Sigmoid colon (tissue), 6 donors: ENCODE measurements at regions not wholly inside any gene's neighbourhood (a gene's known extent, or its start where the extent isn't known, plus 50 kb on each side); places are given as distances from the start of the nearest gene placed in this dataset.

ENCODE experiments used
- DNase-seq: peaks from one replicate; pipeline ENCODE4 v3.0.0-alpha.2; 2019
- H3K27ac ChIP-seq, 4 donors: fragments of 200-600 bp; sonication (generic); one replicate each; pipeline ENCODE4 v1.5.1; 2016 to 2019; ENCODE audit warnings: mild to moderate bottlenecking in 1 of 4
- H3K27me3 ChIP-seq, 3 donors: fragments of 200-600 bp; sonication (generic); one replicate each; pipeline ENCODE4 v1.5.1; 2019; ENCODE audit warnings: mild to moderate bottlenecking in 1 of 3
- H3K36me3 ChIP-seq, 4 donors: fragments of 200-600 bp; sonication (generic); one replicate each; pipeline ENCODE4 v1.5.1; 2016 to 2019
- H3K4me1 ChIP-seq, 4 donors: fragments of 200-600 bp; sonication (generic); one replicate each; pipeline ENCODE4 v1.5.1; 2017 to 2019
- H3K4me3 ChIP-seq, 4 donors: fragments of 200-600 bp; sonication (generic); one replicate each; pipeline ENCODE4 v1.5.1; 2017 to 2019; ENCODE audit warnings: mild to moderate bottlenecking in 2 of 4, moderate library complexity in 1 of 4
- H3K9me3 ChIP-seq, 4 donors: fragments of 200-600 bp in 3 of 4; sonication (generic) in 3 of 4; one replicate each; pipeline versions ENCODE4 v1.5.1 to v1.6.1; 2013 to 2019
- EP300 ChIP-seq, 4 donors: sonication (generic); formaldehyde crosslinking; IDR thresholded peaks; one replicate each; pipeline ENCODE4 v1.6.1; 2017; ENCODE audit warnings: antibody characterized with exemption in 4 of 4
- POLR2A ChIP-seq, 2 donors: fragments of 450-650 bp; IDR thresholded peaks; one replicate each; pipeline ENCODE4 v1.6.1; 2016; ENCODE audit warnings: antibody characterized with exemption in 2 of 2, mild to moderate bottlenecking in 2 of 2, moderate library complexity in 2 of 2
- POLR2AphosphoS5 ChIP-seq, 4 donors: sonication (generic); formaldehyde crosslinking; IDR thresholded peaks; one replicate each; pipeline ENCODE4 v1.6.1; 2017; ENCODE audit warnings: antibody characterized with exemption in 4 of 4
- WGBS, 2 donors: extraction: QIAGEN DNeasy Blood & Tissue Kit; methylation state at CpG; one replicate each; pipeline ENCODE4 v1.1.7; 2013; 5-methylcytosine and 5-hydroxymethylcytosine counted together
- intact Hi-C: fragments of 100-400 bp; cut with DNase I; formaldehyde crosslinking; loops from one replicate; pipeline ENCODE4 v1.15.1; 2023
- TF ChIP-seq, protein P1 (sequence below), 4 experiments: fragments of 450-650 bp in 3 of 4; fragments of 200-600 bp in 1 of 4; IDR thresholded peaks; one replicate each; pipeline ENCODE4 v1.5.1; 2016 to 2019; ENCODE audit warnings: antibody characterized with exemption in 4 of 4, mild to moderate bottlenecking in 3 of 4, moderate library complexity in 2 of 4
- donor health status: healthy with polysubstance abuse.
- donor health status: healthy.

DNA sequence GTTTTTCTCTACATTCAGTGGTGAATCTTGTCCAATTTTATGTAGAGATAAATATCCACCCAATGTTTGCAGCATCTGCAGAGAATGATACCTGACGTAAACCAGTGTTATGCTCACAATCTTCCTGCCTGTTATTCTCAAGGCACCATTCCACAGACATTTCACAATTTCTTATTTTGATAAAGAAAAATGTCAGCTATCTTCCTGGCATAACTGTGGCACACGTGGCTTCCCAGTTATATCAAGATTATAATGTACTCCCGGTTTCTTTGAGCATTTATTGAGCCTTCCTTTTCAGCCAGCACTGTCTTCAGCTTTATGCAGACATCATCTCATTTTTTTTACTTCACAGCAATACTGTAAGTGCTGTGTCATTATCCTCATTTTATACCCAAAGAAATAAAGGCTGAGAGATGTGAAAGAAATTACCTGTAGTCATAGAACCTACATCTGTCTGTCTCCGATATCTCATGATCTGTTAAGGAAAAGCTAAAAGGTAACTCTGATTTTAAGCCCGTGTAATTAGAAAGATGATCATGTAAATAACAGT lies 1300.8 kb upstream of the TENM3 start:
- TF ChIP-seq EP300 (IDR thresholded peaks at IDR 0.05), result no peak
- no peak for TF ChIP-seq POLR2AphosphoS5 (IDR thresholded peaks at IDR 0.05)
- no peak for TF ChIP-seq POLR2A (IDR thresholded peaks at IDR 0.05)
- TF ChIP-seq, protein P1, sequence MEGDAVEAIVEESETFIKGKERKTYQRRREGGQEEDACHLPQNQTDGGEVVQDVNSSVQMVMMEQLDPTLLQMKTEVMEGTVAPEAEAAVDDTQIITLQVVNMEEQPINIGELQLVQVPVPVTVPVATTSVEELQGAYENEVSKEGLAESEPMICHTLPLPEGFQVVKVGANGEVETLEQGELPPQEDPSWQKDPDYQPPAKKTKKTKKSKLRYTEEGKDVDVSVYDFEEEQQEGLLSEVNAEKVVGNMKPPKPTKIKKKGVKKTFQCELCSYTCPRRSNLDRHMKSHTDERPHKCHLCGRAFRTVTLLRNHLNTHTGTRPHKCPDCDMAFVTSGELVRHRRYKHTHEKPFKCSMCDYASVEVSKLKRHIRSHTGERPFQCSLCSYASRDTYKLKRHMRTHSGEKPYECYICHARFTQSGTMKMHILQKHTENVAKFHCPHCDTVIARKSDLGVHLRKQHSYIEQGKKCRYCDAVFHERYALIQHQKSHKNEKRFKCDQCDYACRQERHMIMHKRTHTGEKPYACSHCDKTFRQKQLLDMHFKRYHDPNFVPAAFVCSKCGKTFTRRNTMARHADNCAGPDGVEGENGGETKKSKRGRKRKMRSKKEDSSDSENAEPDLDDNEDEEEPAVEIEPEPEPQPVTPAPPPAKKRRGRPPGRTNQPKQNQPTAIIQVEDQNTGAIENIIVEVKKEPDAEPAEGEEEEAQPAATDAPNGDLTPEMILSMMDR (IDR thresholded peaks at IDR 0.05), result no peak
- intact Hi-C loops, result no loop called here
- Histone ChIP-seq H3K4me3 (no peak overlapping the region), H3K27ac (no peak overlapping the region), H3K4me1 (no peaks in the 10 kb centered on the region), H3K9me3 (no peaks in the 10 kb centered on the region), H3K27me3 (no peaks in the 10 kb centered on the region), H3K36me3 (no peaks in the 10 kb centered on the region)
- WGBS, 2 donors, result 74 to 81% methylated on average over 5 of the region's 5 CpGs
- no peak for DNase-seq

- Histone ChIP-seq H3K9me3 (no peaks in the 10 kb centered on the region), H3K27me3 (no peaks in the 10 kb centered on the region), H3K4me1 (no peaks in the 10 kb centered on the region), H3K4me3 (no peak overlapping the region), H3K36me3 (no peaks in the 10 kb centered on the region), H3K27ac (no peak overlapping the region)
- intact Hi-C loops, result no loop called here
- WGBS, 2 donors, result 96 to 98% methylated on average over 4 of the region's 4 CpGs
- TF ChIP-seq, protein P1 (IDR thresholded peaks at IDR 0.05), result no peak
- TF ChIP-seq POLR2A (IDR thresholded peaks at IDR 0.05) (no peak), POLR2AphosphoS5 (IDR thresholded peaks at IDR 0.05) (no peak), EP300 (IDR thresholded peaks at IDR 0.05) (no peak)
- no peak for DNase-seq
Measured at GRCh38 chr4:180946188-180946587, 1297.0 kb upstream of the TENM3 start.

- no peak for TF ChIP-seq POLR2AphosphoS5 (IDR thresholded peaks at IDR 0.05)
- no peak for TF ChIP-seq POLR2A (IDR thresholded peaks at IDR 0.05)
- TF ChIP-seq, protein P1 (IDR thresholded peaks at IDR 0.05), result no peak
- no peak for TF ChIP-seq EP300 (IDR thresholded peaks at IDR 0.05)
- Histone ChIP-seq H3K27me3 (no peaks in the 10 kb centered on the region), H3K27ac (no peak overlapping the region), H3K4me1 (no peaks in the 10 kb centered on the region), H3K9me3 (no peaks in the 10 kb centered on the region), H3K36me3 (no peaks in the 10 kb centered on the region), H3K4me3 (no peak overlapping the region)
- 44 to 45% methylated on average over 5 of the region's 5 CpGs for WGBS, 2 donors
- no peak for DNase-seq
- intact Hi-C loops, result no loop called here
Measured at GRCh38 chr4:180947425-180947824, 1295.8 kb upstream of the TENM3 start.

DNA sequence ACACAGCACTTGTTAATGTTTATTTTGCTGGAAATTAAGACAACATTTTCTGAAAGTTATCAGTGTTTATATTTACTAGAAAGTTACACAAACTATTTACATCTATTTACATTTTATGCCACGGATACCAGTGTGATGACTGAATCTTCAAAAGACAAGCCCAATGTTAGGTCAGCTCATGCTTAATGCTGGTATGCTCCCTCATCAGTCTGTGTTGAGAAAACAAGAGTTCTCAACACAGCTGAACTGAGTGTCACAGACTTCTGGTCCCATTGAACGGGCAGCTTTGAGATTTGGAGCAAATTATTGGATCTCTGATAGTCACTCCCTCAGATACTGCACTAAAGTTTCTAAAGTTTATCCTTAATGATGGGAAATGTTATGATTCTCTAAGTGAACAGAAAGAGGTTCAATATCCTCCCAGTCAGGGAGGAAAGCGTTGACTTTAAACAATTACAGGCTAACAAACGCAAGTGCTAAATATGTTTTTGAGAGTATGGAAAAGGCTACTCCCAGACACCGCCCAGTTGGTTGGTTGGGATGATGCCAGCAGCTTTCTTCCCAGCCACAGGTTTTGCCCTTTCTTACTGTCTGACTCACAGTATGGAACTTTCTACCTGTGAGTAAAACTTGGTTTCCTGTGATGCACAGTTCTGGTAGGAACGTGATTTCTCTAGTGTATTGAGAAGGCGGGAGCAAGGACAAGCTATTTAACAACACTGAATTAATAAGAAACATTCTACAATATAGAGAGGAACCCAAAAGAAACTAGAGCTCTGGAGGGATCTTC lies 1293.6 kb upstream of the TENM3 start:
- intact Hi-C loops, result no loop called here
- no peak overlapping the region for H3K4me3 ChIP-seq
- DNase-seq, result no peak
- H3K27ac ChIP-seq, result no peak overlapping the region
- WGBS, 2 donors, result 68 to 80% methylated on average over 7 of the region's 7 CpGs
- H3K9me3 ChIP-seq, result no peaks in the 10 kb centered on the region
- no peaks in the 10 kb centered on the region for H3K36me3 ChIP-seq
- H3K4me1 ChIP-seq, result no peaks in the 10 kb centered on the region
- no peaks in the 10 kb centered on the region for H3K27me3 ChIP-seq
- TF ChIP-seq POLR2A (IDR thresholded peaks at IDR 0.05) (no peak), EP300 (IDR thresholded peaks at IDR 0.05) (no peak), POLR2AphosphoS5 (IDR thresholded peaks at IDR 0.05) (no peak)
- TF ChIP-seq, protein P1 (IDR thresholded peaks at IDR 0.05), result no peak
